ENCODE measurements at regions not wholly inside any gene's neighbourhood (a gene's known extent, or its start where the extent isn't known, plus 50 kb on each side); places are given as distances from the start of the nearest gene placed in this dataset.

DNA sequence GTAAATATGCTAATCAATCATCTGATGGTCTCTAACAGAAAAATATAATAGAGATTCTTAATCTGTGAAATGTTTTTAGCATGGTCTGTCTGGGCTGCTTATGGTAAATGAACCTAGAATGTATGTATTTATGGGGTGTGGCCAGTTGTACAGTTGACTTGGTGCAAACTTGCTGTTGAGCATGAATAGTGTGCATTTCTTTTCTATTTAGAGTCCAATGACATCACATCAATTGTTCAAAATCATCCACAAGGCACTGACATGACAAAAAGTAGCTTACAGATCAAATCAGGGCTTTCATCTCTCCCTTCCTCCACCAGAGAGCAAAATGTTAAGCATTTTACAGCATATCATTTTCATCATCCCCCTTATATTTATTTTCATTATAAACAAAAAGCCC lies 1010.3 kb downstream of the KCNT2 start:
- TF ChIP-seq GATA3 (IDR thresholded peaks at IDR 0.05; ENCODE audit: low read depth, low read length) (no peak), GATA2 (IDR thresholded peaks at IDR 0.05; ENCODE audit: low read depth, low read length) (no peak)

DNA sequence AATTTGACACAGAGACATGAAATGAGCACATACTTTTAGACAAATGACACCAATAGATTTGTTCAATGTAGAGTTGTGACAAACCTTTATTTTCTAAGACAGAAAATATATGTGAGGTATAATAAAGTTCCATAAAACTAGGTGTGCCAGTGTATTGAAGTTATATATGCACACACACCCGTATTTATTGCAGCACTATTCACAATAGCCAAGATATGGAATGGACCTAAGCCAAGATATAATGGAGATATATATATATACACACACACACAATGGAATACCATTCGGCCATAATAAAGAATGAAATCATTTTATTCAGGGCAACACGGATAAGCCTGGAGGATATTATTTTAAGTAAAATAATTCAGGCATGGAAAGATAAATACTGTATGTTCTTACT lies 1013.5 kb downstream of the KCNT2 start:
- TF ChIP-seq GATA2 (IDR thresholded peaks at IDR 0.05; ENCODE audit: low read depth, low read length) (no peak), GATA3 (IDR thresholded peaks at IDR 0.05; ENCODE audit: low read depth, low read length) (no peak)

DNA sequence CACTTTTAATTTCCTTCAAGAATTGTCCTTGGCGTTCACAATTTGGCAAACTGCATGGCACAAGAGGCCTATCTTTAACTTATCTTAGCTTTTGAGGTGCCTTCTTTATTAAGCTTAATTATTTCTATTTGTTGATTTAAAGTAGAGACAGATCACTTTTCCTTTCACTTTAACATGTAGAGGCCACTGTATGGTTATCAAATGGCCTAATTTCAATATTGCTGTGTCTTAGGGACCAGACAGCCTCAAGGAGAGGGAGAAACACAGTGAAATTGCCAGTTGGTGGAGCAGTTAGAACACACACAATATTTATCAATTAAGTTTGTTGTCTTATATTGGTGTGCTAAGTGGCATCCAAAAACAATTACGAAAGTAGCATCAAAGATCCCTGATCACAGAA lies 1013.9 kb downstream of the KCNT2 start:
- TF ChIP-seq GATA3 (IDR thresholded peaks at IDR 0.05; ENCODE audit: low read depth, low read length) (no peak), GATA2 (IDR thresholded peaks at IDR 0.05; ENCODE audit: low read depth, low read length) (no peak)

DNA sequence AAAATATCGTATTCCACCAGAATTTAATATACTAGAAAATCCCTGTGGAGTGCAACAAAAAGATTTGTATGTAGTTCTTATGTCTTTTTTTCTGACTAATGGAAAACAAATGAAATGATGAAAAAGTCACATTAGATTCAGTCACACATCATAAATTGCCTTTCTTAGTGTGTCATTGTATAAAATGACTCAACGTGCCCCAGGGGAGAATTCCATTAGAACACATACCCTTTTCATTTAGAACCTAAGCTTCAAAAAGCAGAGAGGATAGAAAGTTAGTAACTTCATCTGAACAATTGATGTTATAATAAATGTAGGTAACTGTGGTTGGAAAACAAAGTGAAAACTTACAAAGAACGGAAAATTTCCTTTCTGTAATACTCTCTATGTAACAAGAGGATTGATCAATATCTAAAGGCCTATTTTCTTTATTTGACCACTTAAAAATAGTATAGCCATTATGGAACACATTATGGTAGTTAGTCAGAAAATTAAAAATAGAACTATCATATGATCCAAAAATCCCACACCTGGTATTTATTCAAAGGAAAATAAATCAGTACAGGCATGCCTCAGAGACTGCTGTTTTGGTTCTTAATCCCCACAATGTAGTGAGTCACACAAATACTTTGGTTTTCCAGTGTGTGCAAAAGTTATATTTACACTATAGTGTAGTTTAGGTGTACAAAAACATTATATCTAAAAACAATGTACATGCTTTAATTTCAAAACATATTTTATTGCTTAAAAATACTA lies 1016.1 kb downstream of the KCNT2 start:
- no peak for TF ChIP-seq GATA2 (IDR thresholded peaks at IDR 0.05; ENCODE audit: low read depth, low read length)
- TF ChIP-seq GATA3 (IDR thresholded peaks at IDR 0.05; ENCODE audit: low read depth, low read length) = no peak

DNA sequence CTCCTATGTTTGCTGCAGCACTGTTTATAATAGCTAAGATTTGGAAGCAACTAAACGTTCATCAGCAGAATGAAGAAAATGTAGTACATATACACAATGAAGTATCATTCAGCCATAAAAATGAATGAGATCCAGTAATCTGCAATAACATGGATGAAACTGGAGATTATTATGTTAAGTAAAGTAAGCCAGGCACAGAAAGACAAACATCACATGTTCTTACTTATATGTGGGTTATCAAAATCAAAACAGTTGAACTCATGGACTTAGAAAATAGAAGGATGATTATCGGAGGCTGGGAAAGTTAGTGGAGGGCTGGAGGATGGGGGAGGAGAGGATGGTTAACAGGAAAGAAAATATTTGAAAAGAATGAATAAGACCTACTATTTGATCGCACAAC lies 1017.6 kb downstream of the KCNT2 start:
- TF ChIP-seq GATA3 (IDR thresholded peaks at IDR 0.05; ENCODE audit: low read depth, low read length) = no peak
- TF ChIP-seq GATA2 (IDR thresholded peaks at IDR 0.05; ENCODE audit: low read depth, low read length) = no peak

DNA sequence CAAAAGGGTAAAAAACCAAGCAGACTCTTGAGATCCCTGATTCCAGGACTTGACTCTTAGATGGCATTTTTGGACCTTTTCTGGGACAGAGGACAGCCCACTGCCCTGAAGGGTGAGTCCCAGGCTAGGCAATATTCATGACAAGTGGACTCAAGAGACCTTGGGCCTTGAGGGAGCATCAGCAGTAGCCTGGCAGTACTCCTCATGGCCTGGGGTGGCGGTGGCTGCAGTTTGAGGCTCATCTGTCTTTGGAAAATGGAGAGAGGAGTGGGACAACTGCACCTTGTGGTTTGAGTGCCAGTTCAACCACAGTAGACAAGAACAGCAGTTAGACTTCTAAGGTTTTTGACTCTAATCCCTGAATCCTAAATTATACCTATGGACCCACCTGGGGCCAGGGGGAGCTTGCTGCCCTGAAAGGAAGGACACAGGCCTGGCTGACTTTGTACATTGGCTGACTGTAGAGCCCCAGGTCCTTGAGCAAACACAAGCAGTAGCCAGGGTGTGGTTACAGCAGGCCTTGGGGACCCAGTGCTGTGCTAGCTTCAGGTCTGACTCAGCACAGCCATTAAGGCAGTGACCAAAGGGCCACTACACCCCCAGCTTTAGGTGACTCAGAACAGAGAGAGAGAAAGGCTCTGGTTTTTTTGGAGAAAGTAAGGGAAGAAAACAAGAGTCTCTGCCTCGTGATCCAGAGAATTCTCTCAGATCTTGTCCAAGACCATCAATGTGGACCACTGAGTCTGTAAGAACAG lies 1023.2 kb downstream of the KCNT2 start:
- TF ChIP-seq GATA3 (IDR thresholded peaks at IDR 0.05; ENCODE audit: low read depth, low read length) (no peak), GATA2 (IDR thresholded peaks at IDR 0.05; ENCODE audit: low read depth, low read length) (no peak)

DNA sequence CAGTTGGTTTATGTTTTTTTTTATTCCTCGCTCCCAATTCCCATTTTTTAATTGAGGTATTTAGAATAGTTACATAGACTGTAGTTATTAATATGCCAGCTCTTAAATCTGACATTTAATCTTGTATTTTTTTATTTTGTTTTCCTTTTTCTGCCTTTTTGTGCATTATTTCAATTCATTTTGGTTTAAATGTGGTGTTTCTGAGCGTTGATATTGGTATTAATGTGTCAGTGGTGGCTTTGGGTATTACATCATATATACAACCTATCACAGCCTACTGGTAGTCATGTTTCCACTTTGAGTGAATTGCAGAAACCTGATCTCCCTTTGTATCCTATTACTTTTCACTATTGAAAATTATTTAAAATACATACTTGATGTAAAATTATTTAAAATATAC lies 1027.3 kb downstream of the KCNT2 start:
- TF ChIP-seq GATA3 (IDR thresholded peaks at IDR 0.05; ENCODE audit: low read depth, low read length) (no peak), GATA2 (IDR thresholded peaks at IDR 0.05; ENCODE audit: low read depth, low read length) (no peak)

DNA sequence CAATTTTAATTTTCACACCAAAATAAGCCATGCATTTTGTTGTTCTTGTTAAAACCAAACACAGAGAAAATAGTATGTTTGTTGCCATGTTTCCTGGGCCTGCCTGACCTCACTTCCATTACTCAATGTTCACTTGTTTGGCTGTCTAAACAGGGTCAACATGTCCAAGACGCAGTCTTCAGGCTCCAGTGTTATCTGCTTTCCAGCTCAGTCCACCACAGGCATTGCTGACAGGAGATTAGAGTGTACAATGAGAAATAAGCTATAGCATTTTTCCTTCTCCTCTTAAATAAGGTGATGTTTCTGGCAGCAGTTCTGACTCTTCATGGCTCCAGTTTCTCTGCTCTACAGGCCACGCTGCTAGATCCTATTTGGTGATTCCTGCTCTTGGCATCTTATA lies 1030.5 kb downstream of the KCNT2 start:
- TF ChIP-seq GATA2 (IDR thresholded peaks at IDR 0.05; ENCODE audit: low read depth, low read length) (no peak), GATA3 (IDR thresholded peaks at IDR 0.05; ENCODE audit: low read depth, low read length) (no peak)

DNA sequence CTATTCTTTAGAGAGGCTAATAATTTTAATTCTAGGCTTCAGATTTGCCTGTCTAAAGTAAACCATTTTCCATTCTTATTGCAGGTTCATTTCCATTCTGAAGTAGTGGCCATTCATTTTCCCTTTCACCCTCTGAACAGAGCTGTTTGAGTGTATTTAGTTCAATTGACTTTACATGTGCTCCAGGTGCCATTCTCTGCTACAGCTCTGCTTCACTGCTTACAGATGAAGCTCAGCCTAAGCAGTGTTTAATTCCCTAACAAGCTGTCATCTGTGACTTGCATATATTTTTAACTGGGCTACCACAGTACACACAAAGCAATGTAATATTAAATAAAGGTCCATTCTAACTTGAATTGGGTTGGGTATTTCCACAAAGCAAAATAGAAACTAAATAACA lies 1031.6 kb downstream of the KCNT2 start:
- TF ChIP-seq GATA2 (IDR thresholded peaks at IDR 0.05; ENCODE audit: low read depth, low read length) = no peak
- no peak for TF ChIP-seq GATA3 (IDR thresholded peaks at IDR 0.05; ENCODE audit: low read depth, low read length)

DNA sequence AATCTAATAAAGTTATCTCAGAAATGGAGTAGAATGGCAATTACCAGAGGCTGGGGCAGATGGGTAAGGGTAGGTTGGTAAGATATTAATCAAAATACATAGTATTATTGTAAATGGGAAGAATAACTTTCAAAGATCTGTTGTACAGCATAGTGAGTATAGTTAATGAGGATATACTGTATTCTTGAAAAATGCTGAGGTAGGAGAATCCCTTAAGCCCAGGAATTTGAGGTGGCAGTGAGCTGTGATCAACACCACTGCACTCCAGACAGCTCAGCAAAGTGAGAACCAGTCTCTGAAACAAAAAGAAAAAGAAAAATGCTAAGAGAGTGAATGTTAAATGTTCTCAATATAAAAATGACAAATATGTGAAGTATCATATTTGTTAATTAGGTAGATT lies 1033.7 kb downstream of the KCNT2 start:
- TF ChIP-seq GATA2 (IDR thresholded peaks at IDR 0.05; ENCODE audit: low read depth, low read length) = no peak
- no peak for TF ChIP-seq GATA3 (IDR thresholded peaks at IDR 0.05; ENCODE audit: low read depth, low read length)

DNA sequence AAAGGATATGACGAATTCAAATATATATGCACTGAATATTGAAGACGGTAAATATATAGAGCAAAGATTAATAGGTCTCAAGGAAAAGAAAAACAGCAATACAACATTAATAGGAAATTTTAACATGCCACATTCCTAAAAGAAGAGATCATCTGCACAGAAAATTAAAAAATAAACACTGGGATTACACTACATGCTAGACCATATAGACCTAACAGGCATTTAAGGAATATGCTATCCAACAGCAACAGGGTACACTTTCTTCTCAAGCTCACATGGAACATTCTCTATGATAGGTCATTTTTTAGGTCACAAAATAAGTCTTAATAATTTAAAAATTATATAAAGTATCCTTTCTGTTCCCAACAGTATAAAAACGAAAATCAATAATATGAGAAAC lies 1038.3 kb downstream of the KCNT2 start:
- TF ChIP-seq GATA3 (IDR thresholded peaks at IDR 0.05; ENCODE audit: low read depth, low read length) = no peak
- no peak for TF ChIP-seq GATA2 (IDR thresholded peaks at IDR 0.05; ENCODE audit: low read depth, low read length)

DNA sequence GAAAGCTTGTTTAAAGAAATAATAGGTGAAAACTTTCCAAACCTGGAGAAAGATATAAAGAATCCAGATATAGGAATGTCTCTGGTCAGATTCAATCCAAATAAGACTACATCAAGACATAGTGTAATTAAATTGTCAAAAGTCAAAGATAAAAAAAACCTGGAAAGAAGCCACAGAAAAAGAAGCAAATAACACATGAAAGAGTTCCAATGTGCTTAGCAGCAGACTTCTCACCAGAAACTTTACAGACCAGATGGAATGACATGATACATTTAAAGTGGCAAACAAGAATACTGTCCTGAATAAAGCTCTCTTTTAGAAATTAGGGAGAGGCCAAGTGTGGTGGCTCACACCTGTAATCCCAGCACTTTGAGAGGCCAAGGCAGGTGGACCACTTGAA lies 1039.9 kb downstream of the KCNT2 start:
- TF ChIP-seq GATA2 (IDR thresholded peaks at IDR 0.05; ENCODE audit: low read depth, low read length) (no peak), GATA3 (IDR thresholded peaks at IDR 0.05; ENCODE audit: low read depth, low read length) (no peak)

DNA sequence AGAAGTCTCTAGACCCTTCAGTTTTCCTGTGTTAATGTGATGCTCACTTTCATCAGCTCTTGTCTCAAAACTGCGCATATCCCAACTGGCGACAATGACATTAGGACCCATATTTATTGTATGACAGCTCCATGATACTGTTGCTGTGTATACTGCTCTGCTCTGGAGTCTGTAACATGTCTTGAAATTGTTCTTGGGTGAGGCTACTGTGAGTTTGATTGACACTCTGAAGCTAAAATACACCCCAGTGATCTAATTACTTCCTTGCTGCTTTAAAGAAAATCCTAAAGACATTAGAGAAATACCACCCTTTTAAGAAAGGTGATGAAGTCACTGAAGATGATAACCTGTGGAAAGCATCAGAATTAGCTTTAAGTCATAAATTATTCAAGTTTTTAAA lies 1046.2 kb downstream of the KCNT2 start:
- no peak for TF ChIP-seq GATA3 (IDR thresholded peaks at IDR 0.05; ENCODE audit: low read depth, low read length)
- no peak for TF ChIP-seq GATA2 (IDR thresholded peaks at IDR 0.05; ENCODE audit: low read depth, low read length)

DNA sequence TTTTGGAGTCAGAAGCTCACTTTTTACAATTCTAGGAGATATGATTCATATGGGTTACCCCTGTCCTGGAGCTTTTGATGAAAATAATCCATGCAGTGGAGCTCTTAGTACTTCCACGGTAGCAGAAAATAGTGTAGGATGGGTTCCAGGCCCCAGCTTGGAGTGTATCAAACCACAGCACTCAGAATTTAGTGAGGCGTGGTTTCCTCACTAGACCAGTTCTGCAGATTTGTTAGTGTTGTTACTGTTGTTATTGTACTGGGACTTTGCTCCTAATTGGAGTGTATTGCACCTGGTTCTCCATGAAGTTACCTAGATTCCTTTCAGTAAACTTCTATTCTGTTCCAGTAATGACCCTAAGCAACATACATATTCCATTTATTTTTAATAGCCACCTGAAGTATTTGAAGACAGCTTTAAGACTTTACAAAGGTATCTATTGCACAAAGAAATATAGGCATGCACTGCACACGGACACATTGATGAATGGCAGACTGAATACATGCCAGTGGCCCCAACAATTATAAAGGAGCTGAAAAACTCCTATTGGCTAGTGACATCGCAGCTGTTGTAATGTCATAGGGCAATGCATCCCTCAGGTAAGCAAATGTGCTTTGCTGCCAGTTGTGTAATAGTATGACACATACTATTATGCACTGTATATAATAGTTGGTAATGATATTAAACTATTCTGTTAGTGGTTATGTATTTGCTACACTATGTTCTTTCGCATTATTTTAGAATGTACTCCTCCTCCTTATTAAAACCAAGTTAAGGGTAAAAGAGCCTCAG lies 1058.0 kb downstream of the KCNT2 start:
- TF ChIP-seq GATA2 (IDR thresholded peaks at IDR 0.05; ENCODE audit: low read depth, low read length) = no peak
- no peak for TF ChIP-seq GATA3 (IDR thresholded peaks at IDR 0.05; ENCODE audit: low read depth, low read length)
